ENCODE measurements at regions not wholly inside any gene's neighbourhood (a gene's known extent, or its start where the extent isn't known, plus 50 kb on each side); places are given as distances from the start of the nearest gene placed in this dataset.

DNA sequence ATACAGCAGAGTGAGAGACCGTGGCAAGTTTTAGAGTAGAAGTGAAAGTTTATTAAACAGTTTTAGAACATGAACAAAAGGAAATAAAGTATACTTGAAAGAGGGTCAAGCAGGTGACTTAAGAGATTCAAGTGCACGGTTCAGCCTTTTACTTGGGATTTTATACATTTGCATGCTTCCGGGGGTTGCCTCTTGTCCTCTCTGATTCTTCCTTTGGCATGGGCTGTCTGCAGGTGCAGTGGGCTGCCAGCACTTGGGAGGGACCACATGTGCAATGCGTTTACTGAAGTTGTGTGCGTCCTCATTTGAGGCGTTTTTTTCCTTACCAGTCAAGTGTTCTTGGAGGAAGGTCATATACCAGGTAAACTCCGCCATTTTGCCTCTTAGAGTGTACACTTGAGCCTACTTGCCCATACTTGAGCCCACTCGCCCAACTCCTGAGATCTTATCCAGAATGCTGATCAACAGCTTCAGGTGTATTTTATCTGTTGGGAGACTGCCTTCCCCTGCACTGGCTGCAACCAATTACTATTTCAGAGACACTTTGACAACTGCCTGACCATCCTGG, 195.2 kb downstream of the IRX5 start:
- DNase-seq: no peak

DNA sequence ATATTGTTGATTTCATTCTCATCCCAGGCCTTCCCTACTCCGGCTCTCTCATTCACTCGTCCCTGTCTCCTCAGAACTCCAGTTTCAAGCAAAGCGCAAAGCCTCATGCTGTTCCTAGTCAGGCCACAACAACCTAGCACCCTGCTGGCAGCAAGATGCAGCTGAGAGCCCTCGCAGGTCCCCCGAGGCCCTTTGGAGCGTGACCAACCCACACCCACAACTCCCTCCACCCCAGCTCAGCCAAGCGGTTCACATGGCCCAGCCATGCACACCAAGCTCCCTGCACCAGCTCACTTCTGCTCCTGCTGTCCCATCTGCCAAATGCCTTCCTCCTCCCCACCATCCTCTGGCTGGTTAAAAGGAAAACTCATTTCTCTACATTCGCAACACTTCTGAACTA, 195.8 kb downstream of the IRX5 start:
- DNase-seq: no peak

DNA sequence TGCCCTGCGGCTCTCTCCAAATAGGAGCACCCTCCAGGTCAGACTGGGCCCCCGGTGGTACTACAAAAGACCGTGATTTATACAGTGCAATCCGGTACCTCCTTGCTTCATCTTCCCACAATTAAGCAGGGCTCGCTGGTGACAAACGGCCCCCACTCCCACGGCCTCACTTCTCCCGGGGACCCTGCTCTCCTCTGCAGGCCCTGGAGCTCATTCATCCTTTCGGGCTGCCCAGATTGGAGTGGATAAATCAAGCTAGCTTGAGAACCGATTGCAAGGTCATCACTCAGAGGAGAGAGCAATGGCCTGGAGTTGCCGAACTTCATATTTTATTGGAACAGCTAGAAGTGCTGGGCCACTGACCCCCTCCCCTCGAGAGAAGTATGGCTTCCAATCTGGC, 193.5 kb upstream of the IRX6 start:
- DNase-seq: no peak

DNA sequence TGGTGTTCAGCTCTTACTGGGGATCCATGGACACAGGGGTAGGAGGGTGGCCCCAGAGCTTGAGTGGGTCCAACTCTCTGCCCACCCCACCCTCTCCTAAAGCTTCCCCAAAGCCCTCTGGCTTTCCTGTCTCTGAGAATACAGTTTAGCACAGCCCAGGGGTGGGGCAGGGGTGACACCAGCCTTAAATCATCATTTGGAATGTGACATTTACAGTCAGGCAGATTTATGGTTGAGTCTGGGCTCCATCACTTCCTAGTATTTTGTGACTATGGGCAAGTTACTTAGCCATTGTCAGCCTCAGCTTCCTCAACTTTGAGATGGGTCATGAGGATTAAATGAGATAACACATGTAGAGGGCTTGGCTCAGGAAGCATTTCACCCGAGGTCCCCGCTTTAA, 193.1 kb upstream of the IRX6 start:
- no peak for DNase-seq

GRCh38 chr16:55133654-55134053, 190.3 kb upstream of the IRX6 start:
- no peak for DNase-seq

GRCh38 chr16:55136356-55137150, 187.4 kb upstream of the IRX6 start:
- no peak for DNase-seq

GRCh38 chr16:55138298-55138697, 185.7 kb upstream of the IRX6 start:
- no peak for DNase-seq

DNA sequence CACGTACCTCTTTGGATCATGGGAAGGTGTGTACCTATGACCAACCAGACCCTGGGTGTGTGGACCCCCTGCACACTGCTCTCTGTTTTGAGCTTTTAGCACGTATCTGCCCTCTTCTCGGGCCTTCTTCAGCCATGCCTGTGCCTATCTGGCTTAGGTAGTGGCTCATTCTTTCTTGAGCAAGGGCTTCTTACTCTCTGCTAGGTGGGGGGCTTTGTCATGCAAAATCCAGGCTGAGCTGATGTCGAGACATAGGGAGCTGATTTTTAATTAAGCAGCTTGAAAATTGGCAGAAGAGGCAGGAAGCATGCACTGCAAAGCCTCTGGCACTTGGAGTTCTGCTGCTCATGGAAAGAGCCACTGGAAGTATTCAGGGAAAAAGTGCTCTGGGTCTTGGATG, 181.6 kb upstream of the IRX6 start:
- no peak for DNase-seq

DNA sequence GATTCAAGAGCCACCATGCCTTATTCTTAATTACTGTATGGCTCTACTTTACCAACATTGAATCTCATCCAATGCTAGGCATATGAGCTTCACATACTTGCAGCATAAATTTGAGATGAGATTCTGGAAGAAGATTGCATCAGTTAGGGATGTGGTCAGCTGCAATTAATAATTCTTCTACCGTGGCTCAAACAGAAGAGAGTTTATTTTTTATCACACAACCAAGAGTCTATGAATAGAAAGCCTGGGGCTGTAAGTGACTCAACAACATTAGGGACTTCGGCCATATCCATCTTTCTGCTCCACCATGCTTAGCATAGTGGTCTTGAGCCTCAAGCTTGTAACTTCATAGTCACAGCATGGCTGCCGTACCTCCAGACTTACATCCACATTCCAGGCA, 179.4 kb upstream of the IRX6 start:
- no peak for DNase-seq

GRCh38 chr16:55145771-55146603, 178.0 kb upstream of the IRX6 start:
- DNase-seq: no peak

GRCh38 chr16:55146966-55147365, 177.0 kb upstream of the IRX6 start:
- no peak for DNase-seq

- DNase-seq: no peak
These were observed 176.6 kb upstream of the IRX6 start for GRCh38 chr16:55147396-55147795.

GRCh38 chr16:55149622-55150021, 174.4 kb upstream of the IRX6 start:
- DNase-seq: no peak

DNA sequence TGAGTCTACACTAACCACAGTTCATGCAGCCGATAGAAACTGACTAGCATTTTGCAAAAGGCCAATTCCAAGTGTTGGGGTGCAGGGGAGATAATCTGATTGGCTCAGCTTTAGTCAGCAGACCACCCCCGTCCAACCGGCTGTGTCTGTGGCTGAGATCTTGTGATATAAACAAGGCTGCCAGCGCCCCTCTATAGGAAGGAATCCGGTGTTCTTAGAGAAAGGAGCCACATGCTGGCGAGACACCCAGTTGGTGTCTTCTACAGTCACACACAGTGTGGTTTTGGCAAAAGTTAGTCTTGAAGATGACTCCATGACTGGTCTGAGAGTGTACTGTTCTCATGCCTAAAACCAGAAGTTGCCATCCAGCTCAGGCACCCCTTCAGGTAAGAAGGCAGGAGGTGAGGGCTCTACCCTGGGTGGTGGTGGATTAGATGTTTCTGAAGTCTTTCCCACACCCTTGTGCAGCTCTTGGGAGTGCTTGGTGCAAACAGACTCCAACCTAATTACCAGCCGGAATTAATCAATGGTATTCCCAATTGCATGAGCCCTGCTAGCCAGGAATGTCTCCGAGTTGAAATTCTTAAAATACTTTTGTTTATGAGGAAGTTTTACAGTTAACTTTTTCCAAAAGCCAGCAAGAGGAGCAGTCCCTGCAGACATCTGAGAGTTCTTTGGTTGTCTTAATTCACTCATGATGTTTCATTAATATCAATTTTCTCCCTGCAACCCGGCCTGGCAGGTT, 172.3 kb upstream of the IRX6 start:
- DNase-seq: no peak

DNA sequence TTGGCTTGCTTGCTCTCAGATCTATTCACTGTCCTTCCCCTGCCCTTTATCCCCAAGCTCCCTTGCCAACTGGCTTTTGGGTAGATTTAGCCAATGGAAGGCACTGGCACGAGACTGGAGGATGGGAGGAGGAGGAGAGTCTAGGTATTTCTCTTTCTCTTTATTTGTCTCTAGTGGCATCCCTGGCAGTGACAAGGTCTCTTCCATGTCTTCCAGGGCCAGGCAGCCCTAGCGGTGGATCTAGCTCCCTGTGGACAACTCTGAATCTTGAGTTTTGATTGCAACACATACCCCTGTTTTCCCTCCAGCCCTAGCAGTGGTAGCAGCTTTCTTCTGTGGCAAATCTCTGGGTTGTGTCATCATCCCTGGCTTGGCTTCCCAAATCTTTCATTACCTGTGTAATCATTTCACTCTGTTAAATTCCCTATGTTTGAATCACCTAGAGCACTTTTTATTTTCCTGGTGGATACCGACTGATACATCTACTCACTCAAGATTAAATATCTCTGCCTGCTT, 171.1 kb upstream of the IRX6 start:
- DNase-seq: no peak

GRCh38 chr16:55154262-55154661, 169.7 kb upstream of the IRX6 start:
- DNase-seq: no peak

DNA sequence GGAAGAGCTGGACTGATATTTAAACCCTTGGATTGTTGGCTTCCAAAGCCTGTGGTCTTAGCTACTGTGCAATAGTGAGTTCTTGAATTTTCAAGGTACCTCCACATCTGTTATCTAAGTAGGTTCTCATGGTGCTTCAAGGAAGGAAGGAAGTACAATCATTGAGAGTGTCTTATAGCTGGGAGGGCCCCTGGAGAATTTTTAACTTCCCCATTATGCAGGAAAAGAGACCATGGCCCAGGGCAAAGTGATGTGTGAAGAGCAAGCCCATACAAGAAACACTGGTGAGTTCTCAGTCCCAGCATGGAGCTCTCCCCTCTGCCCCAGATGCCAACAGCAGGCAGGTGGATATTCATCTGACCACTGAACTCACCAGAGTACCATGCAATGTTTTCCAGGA, 169.0 kb upstream of the IRX6 start:
- no peak for DNase-seq

DNA sequence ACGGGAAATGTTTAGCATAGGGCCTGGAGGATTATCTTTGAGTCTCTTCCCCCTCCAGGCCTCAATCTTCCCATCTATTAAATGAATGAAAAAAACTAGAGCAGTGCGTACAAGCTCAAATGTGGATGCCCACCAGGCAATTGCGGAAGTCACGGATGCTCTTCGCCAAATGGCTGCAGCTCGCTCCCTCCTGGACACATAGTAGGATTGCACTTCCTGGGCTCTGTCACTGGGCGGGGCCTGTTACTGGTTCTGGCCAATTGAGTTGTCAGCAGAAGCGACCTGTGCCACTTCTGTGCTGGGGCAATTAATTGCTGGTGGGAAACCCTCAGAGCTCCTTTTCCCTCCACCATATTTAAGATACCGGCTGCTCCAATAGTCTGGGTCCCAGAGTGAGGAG, 168.2 kb upstream of the IRX6 start:
- DNase-seq: no peak

DNA sequence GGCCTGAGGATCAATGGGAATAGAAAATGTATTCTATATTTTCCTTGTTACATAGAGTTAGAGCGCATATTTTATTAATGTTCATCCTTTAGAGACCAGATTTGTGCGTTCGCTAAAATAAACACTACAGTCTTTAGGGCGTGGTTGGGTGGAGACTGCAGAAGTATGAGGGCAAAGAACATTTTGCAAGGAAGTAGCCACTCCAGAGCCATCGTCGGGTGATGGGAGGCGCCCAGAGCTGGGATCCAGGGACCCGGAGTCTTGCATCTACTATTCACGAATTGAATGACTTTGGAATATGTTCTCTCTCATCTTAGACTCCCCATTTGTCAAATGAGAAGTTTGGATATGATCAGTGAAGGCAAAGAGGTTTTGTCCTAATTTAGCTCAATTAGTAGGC, 154.2 kb upstream of the IRX6 start:
- DNase-seq: no peak

- no peak for DNase-seq
These were observed 152.8 kb upstream of the IRX6 start for GRCh38 chr16:55171241-55171640.

DNA sequence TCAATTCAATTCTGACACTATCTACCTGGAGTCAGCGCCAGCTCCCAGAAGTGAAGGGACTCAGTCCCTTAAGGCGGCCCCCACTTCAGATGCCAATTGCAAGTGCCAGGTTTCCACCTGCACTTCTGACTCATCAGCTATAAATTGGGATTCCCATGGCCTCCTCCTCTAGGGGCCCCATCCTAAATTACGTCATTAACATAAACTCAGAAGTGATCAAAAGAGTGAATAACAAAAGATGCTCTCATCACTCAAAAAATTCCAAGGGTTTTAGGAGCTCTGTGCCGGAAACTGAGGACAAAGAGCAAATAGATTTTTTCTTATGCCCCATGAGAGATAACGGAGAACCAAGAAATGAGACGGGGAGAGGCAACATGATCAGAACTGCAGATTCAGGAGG, 148.6 kb upstream of the IRX6 start:
- no peak for DNase-seq

DNA sequence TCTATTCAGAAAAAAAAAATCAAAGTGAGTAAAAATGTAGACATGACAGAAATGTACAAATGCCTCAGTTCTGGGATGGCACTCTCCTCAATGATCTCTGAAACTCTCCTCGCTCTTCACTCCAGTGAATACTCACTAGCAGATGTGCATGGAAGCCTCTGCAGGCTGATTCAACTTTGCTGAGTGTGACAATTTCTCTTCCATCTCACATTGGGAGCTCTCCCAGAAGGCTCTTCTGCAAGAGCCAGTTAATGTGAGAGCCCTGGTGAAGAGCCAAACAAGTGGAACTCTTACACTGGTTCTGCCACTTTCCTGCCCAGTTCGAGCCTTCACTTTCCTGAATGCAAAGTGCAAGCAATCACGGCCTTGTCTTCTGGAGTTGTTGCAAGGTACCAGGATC, 147.1 kb upstream of the IRX6 start:
- DNase-seq: no peak

DNA sequence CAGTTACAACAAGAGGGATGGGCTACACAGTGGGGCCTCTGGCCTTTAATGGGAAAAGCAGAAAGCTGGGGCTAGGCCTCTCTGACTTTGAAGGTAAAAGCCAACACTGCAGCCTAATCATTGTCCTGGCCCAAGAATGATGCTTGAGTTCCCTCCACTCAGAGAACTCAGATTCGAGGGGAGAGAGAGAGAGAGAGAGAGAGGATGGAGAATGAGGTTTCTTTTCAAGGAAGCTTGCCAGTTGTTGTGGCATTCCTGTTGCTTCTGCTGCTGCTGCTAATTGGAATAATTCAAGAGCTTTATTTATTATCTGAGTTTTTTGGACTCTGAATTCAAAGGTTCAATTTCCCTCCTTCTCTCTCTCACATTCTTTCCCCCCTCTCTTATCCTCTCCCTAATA, 144.6 kb upstream of the IRX6 start:
- no peak for DNase-seq
